ENCODE measurements at regions not wholly inside any gene's neighbourhood (a gene's known extent, or its start where the extent isn't known, plus 50 kb on each side); places are given as distances from the start of the nearest gene placed in this dataset.

DNA sequence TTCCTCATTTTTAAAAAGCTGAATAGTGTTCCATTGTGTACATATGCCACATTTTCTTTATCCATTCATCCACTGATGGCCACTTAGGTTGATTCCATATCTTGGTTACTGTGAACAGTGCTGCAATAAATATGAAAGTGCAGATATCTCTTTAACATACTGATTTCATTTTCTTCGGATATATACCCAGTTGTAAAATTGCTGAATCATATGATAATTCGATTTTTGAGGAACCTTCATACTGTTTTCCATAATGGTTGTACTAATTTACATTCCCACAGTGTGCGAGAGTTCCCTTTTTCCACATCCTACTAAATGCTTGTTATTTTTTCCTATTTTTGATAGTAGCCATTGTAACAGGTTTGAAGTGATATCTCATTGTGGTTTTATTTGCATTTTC, 263.2 kb downstream of the STK31 start:
- TF ChIP-seq EZH2 (IDR thresholded peaks at IDR 0.05; ENCODE audit: borderline replicate concordance, low read depth, low read length, severe bottlenecking): no peak
- TF ChIP-seq, protein P1, sequence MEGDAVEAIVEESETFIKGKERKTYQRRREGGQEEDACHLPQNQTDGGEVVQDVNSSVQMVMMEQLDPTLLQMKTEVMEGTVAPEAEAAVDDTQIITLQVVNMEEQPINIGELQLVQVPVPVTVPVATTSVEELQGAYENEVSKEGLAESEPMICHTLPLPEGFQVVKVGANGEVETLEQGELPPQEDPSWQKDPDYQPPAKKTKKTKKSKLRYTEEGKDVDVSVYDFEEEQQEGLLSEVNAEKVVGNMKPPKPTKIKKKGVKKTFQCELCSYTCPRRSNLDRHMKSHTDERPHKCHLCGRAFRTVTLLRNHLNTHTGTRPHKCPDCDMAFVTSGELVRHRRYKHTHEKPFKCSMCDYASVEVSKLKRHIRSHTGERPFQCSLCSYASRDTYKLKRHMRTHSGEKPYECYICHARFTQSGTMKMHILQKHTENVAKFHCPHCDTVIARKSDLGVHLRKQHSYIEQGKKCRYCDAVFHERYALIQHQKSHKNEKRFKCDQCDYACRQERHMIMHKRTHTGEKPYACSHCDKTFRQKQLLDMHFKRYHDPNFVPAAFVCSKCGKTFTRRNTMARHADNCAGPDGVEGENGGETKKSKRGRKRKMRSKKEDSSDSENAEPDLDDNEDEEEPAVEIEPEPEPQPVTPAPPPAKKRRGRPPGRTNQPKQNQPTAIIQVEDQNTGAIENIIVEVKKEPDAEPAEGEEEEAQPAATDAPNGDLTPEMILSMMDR (IDR thresholded peaks at IDR 0.05; ENCODE audit: borderline replicate concordance, extremely low read depth, low read length, poor library complexity, severe bottlenecking): no peak
- H3K4me2 ChIP-seq (ENCODE audit: insufficient read depth, low read length): no peak overlapping the region
- ATAC-seq (ENCODE audit: insufficient read depth, low read depth): no peak

DNA sequence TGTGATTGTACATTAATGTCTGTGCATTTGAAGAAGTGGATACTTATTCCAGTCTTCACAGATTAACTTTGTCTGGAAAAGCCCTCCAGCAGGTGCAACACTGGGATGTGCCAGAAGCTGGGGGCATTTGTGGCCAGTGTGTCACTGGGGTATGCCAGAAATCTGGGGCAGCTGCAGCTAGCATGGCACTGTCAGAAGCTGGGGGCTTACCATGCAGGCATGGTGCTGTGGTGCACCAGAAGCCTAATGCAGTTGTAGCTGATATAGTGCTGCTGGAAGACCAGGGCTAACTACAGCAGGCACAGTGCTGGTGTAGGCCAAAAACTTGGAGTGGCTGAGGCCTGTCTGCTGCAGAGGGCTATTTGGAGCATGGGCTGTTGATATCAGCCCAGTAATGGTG, 270.1 kb downstream of the STK31 start:
- no peaks in the 10 kb centered on the region for H3K36me3 ChIP-seq (ENCODE audit: insufficient read depth, low read length)
- no peaks in the 10 kb centered on the region for H3K79me2 ChIP-seq (ENCODE audit: insufficient read depth, low read length)
- H2AFZ ChIP-seq (ENCODE audit: low read depth, low read length): no peak overlapping the region
- H3K9me3 ChIP-seq (ENCODE audit: insufficient read depth, low read length, severe bottlenecking): peaks cover 5% of the 10 kb centered on the region
- H3K27me3 ChIP-seq (ENCODE audit: insufficient read depth, low read length, poor library complexity): no peaks in the 10 kb centered on the region
- DNase-seq (no peak), ATAC-seq (ENCODE audit: insufficient read depth, low read depth) (no peak)
- no peaks in the 10 kb centered on the region for H3K4me1 ChIP-seq (ENCODE audit: insufficient read depth, low read length)
- TF ChIP-seq EZH2 (IDR thresholded peaks at IDR 0.05; ENCODE audit: borderline replicate concordance, low read depth, low read length, severe bottlenecking): no peak
- TF ChIP-seq, protein P1 (IDR thresholded peaks at IDR 0.05; ENCODE audit: borderline replicate concordance, extremely low read depth, low read length, poor library complexity, severe bottlenecking): no peak
- H3K27ac ChIP-seq (ENCODE audit: low read length): no peak overlapping the region
- no peaks in the 10 kb centered on the region for H4K20me1 ChIP-seq (ENCODE audit: insufficient read depth, low read length)
- H3K9ac ChIP-seq (ENCODE audit: low read depth, low read length): no peak overlapping the region
- H3K4me3 ChIP-seq (ENCODE audit: low read depth in 1 of 2, low read length in 2 of 2): no peak overlapping the region
- H3K4me2 ChIP-seq (ENCODE audit: insufficient read depth, low read length): no peak overlapping the region

More for the DNA sequence above, 263.2 kb downstream of the STK31 start:
- Histone ChIP-seq H3K4me3 (ENCODE audit: low read depth in 1 of 2, low read length in 2 of 2) (no peak overlapping the region), H2AFZ (ENCODE audit: low read depth, low read length) (no peak overlapping the region), H3K36me3 (ENCODE audit: insufficient read depth, low read length) (no peaks in the 10 kb centered on the region), H4K20me1 (ENCODE audit: insufficient read depth, low read length) (no peaks in the 10 kb centered on the region), H3K9ac (ENCODE audit: low read depth, low read length) (no peak overlapping the region), H3K79me2 (ENCODE audit: insufficient read depth, low read length) (no peaks in the 10 kb centered on the region), H3K27me3 (ENCODE audit: insufficient read depth, low read length, poor library complexity) (no peaks in the 10 kb centered on the region), H3K4me1 (ENCODE audit: insufficient read depth, low read length) (no peaks in the 10 kb centered on the region), H3K9me3 (ENCODE audit: insufficient read depth, low read length, severe bottlenecking) (no peaks in the 10 kb centered on the region), H3K27ac (ENCODE audit: low read length) (no peak overlapping the region)
- DNase-seq: no peak

DNA sequence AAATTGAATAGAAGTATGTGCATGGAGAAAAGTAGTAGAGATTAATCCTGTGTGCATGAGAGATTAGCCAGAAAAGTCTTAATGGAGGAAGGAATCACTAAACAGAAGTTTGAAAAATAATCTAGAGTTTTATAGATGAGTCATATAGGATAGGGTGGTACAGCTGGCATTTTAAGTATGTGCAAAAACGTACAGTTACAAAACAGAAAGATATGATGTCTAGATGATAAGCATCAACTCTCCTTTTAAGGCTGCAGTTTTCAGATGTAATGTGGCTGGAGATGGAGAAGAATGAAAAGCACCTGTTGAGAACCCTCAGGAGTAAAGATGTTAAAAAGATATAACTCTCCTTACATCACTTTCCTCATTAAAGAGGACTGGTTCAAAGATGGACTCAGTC, 271.3 kb downstream of the STK31 start:
- Histone ChIP-seq H3K27ac (ENCODE audit: low read length) (no peak overlapping the region), H3K4me1 (ENCODE audit: insufficient read depth, low read length) (no peaks in the 10 kb centered on the region), H3K9me3 (ENCODE audit: insufficient read depth, low read length, severe bottlenecking) (peaks cover 5% of the 10 kb centered on the region), H4K20me1 (ENCODE audit: insufficient read depth, low read length) (no peaks in the 10 kb centered on the region), H3K36me3 (ENCODE audit: insufficient read depth, low read length) (no peaks in the 10 kb centered on the region), H3K4me3 (ENCODE audit: low read depth in 1 of 2, low read length in 2 of 2) (no peak overlapping the region), H2AFZ (ENCODE audit: low read depth, low read length) (no peak overlapping the region), H3K79me2 (ENCODE audit: insufficient read depth, low read length) (no peaks in the 10 kb centered on the region), H3K9ac (ENCODE audit: low read depth, low read length) (no peak overlapping the region), H3K27me3 (ENCODE audit: insufficient read depth, low read length, poor library complexity) (no peaks in the 10 kb centered on the region), H3K4me2 (ENCODE audit: insufficient read depth, low read length) (no peak overlapping the region)
- ATAC-seq (ENCODE audit: insufficient read depth, low read depth): no peak
- DNase-seq: no peak
- no peak for TF ChIP-seq EZH2 (IDR thresholded peaks at IDR 0.05; ENCODE audit: borderline replicate concordance, low read depth, low read length, severe bottlenecking)
- TF ChIP-seq, protein P1 (IDR thresholded peaks at IDR 0.05; ENCODE audit: borderline replicate concordance, extremely low read depth, low read length, poor library complexity, severe bottlenecking): no peak

DNA sequence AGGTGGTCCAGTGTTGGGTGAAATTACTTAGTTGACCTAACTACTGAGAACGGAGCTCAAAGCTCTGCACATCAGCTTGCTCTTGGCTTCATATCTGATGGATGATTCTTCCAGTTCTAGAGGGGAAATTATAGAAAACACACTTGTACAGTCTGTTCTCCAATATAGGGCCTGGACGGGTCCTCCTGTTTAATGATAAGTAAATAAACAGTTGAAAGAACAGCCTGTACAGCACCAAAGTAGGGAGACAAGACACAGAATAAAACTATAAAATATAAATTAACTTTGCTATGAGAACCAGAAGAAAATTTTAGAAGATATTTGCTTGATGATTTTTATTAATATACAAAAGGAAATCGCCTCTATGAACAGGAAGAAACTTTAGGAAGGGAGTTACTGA, 271.7 kb downstream of the STK31 start:
- Histone ChIP-seq H3K4me2 (ENCODE audit: insufficient read depth, low read length) (no peak overlapping the region), H3K4me3 (ENCODE audit: low read depth in 1 of 2, low read length in 2 of 2) (no peak overlapping the region), H4K20me1 (ENCODE audit: insufficient read depth, low read length) (no peaks in the 10 kb centered on the region), H3K36me3 (ENCODE audit: insufficient read depth, low read length) (no peaks in the 10 kb centered on the region), H2AFZ (ENCODE audit: low read depth, low read length) (no peak overlapping the region), H3K79me2 (ENCODE audit: insufficient read depth, low read length) (no peaks in the 10 kb centered on the region), H3K9me3 (ENCODE audit: insufficient read depth, low read length, severe bottlenecking) (peaks cover 5% of the 10 kb centered on the region), H3K4me1 (ENCODE audit: insufficient read depth, low read length) (no peaks in the 10 kb centered on the region), H3K27me3 (ENCODE audit: insufficient read depth, low read length, poor library complexity) (no peaks in the 10 kb centered on the region), H3K9ac (ENCODE audit: low read depth, low read length) (no peak overlapping the region), H3K27ac (ENCODE audit: low read length) (no peak overlapping the region)
- no peak for TF ChIP-seq EZH2 (IDR thresholded peaks at IDR 0.05; ENCODE audit: borderline replicate concordance, low read depth, low read length, severe bottlenecking)
- TF ChIP-seq, protein P1 (IDR thresholded peaks at IDR 0.05; ENCODE audit: borderline replicate concordance, extremely low read depth, low read length, poor library complexity, severe bottlenecking): no peak
- ATAC-seq (ENCODE audit: insufficient read depth, low read depth) (no peak), DNase-seq (no peak)

All from DND-41 (cell line).